ENCODE measurements at regions not wholly inside any gene's neighbourhood (a gene's known extent, or its start where the extent isn't known, plus 50 kb on each side); places are given as distances from the start of the nearest gene placed in this dataset.

DNA sequence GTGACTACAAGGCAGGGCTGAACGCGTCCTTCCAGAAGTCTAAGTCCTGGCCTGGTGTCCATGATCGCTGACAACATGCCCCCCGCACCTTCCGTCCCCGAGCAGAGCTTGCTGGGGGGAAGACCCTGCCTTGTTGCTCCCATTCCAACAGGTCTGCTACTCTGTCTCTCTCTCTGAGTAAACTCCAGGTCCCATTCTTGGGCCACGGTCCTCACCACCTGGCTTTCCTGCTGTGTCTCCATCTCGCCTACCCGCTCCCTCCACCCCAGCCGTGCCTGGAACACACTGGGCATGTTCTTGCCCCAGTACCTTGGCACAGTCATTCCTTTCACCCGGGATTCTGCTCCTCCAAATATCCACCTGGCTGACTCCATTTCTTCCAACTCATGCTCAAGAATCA is 162.3 kb downstream of the BMP7 start:
- TF ChIP-seq EZH2 (IDR thresholded peaks at IDR 0.05; ENCODE audit: borderline replicate concordance, low read length): no peak
- TF ChIP-seq, protein P1, sequence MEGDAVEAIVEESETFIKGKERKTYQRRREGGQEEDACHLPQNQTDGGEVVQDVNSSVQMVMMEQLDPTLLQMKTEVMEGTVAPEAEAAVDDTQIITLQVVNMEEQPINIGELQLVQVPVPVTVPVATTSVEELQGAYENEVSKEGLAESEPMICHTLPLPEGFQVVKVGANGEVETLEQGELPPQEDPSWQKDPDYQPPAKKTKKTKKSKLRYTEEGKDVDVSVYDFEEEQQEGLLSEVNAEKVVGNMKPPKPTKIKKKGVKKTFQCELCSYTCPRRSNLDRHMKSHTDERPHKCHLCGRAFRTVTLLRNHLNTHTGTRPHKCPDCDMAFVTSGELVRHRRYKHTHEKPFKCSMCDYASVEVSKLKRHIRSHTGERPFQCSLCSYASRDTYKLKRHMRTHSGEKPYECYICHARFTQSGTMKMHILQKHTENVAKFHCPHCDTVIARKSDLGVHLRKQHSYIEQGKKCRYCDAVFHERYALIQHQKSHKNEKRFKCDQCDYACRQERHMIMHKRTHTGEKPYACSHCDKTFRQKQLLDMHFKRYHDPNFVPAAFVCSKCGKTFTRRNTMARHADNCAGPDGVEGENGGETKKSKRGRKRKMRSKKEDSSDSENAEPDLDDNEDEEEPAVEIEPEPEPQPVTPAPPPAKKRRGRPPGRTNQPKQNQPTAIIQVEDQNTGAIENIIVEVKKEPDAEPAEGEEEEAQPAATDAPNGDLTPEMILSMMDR (IDR thresholded peaks at IDR 0.05; ENCODE audit: low read length): no peak
